ENCODE measurements at regions not wholly inside any gene's neighbourhood (a gene's known extent, or its start where the extent isn't known, plus 50 kb on each side); places are given as distances from the start of the nearest gene placed in this dataset.

DNA sequence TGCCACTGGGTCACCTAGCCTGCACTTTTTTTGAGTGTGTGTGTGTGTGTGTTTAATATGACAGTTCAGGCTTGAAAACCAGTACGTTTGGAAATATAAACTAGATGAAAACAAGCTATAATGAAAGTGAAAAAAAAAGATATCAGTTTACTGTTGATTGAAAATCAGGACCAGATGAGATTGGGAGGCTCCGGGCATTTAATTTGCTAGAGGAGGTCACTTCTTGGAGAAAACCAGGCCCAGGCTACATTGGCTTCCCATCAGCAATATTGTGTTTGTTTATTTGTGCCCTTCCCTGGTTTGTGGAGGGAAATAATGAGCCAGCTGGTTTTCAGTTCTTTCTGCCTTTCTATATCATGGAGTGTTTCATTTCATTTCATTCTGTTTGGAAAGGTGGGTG is 246.6 kb upstream of the JAG1 start:
- no peak for TF ChIP-seq EZH2 (IDR thresholded peaks at IDR 0.05; ENCODE audit: low read depth)
- TF ChIP-seq, protein P1, sequence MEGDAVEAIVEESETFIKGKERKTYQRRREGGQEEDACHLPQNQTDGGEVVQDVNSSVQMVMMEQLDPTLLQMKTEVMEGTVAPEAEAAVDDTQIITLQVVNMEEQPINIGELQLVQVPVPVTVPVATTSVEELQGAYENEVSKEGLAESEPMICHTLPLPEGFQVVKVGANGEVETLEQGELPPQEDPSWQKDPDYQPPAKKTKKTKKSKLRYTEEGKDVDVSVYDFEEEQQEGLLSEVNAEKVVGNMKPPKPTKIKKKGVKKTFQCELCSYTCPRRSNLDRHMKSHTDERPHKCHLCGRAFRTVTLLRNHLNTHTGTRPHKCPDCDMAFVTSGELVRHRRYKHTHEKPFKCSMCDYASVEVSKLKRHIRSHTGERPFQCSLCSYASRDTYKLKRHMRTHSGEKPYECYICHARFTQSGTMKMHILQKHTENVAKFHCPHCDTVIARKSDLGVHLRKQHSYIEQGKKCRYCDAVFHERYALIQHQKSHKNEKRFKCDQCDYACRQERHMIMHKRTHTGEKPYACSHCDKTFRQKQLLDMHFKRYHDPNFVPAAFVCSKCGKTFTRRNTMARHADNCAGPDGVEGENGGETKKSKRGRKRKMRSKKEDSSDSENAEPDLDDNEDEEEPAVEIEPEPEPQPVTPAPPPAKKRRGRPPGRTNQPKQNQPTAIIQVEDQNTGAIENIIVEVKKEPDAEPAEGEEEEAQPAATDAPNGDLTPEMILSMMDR (conservative IDR thresholded peaks at IDR 0.05): no peak
